Endodermal cell (in vitro differentiated cells): ENCODE measurements at regions not wholly inside any gene's neighbourhood (a gene's known extent, or its start where the extent isn't known, plus 50 kb on each side); places are given as distances from the start of the nearest gene placed in this dataset.
"Not testable (repeated sequence)": the region's sequence is repeated elsewhere in the genome, so short reads cannot be mapped to it uniquely, and the experiment has no call there.

Experiments
- DNase-seq: peaks from one replicate; pipeline ENCODE4 v3.0.0-alpha.2; 2017
- H3K27ac ChIP-seq: 2 replicates; pipeline ENCODE4 v1.5.1; 2013; ENCODE audit warnings: mild to moderate bottlenecking, low read depth, low read length, moderate library complexity
- H3K27me3 ChIP-seq: 2 replicates; pipeline ENCODE4 v1.6.1; 2013; ENCODE audit warnings: mild to moderate bottlenecking, low read length, moderate library complexity; ENCODE audit not compliant: insufficient read depth, control insufficient read depth, poor library complexity, severe bottlenecking
- H3K36me3 ChIP-seq: 2 replicates; pipeline ENCODE4 v1.7.0; 2013; ENCODE audit warnings: mild to moderate bottlenecking, low read length, moderate library complexity; ENCODE audit not compliant: control insufficient read depth, insufficient read depth
- H3K4me1 ChIP-seq: one replicate; pipeline ENCODE4 v1.7.0; 2013; ENCODE audit warnings: low read length; ENCODE audit not compliant: control insufficient read depth, insufficient read depth
- H3K4me3 ChIP-seq: 2 replicates; pipeline ENCODE4 v1.5.1; 2013; ENCODE audit warnings: mild to moderate bottlenecking, low read length, moderate library complexity
- H3K9ac ChIP-seq: 2 replicates; pipeline ENCODE4 v1.6.1; 2013; ENCODE audit warnings: mild to moderate bottlenecking, low read length, moderate library complexity; ENCODE audit not compliant: poor library complexity, severe bottlenecking; ENCODE audit errors: extremely low read depth
- H3K9me3 ChIP-seq: 2 replicates; pipeline ENCODE4 v1.6.1; 2013; ENCODE audit warnings: mild to moderate bottlenecking, low read length, moderate library complexity; ENCODE audit not compliant: control insufficient read depth
- H3K27ac Mint-ChIP-seq: 2 replicates; pipeline ENCODE4 v1.8.0; 2020; ENCODE audit warnings: mixed read lengths
- H3K27me3 Mint-ChIP-seq: 2 replicates; pipeline ENCODE4 v1.8.0; 2021; ENCODE audit warnings: mild to moderate bottlenecking, mixed read lengths; ENCODE audit not compliant: insufficient read depth
- H3K36me3 Mint-ChIP-seq: 2 replicates; pipeline ENCODE4 v1.8.0; 2020; ENCODE audit warnings: low read depth, mixed read lengths
- H3K4me1 Mint-ChIP-seq: 2 replicates; pipeline ENCODE4 v1.8.0; 2020; ENCODE audit warnings: mixed read lengths
- H3K4me3 Mint-ChIP-seq: 2 replicates; pipeline ENCODE4 v1.8.0; 2020; ENCODE audit warnings: mild to moderate bottlenecking, moderate library complexity, mixed read lengths
- H3K9me3 Mint-ChIP-seq: 2 replicates; pipeline ENCODE4 v1.8.0; 2020; ENCODE audit warnings: mild to moderate bottlenecking, mixed read lengths
- WGBS, 2 experiments: methylation state at CpG; one replicate each; pipeline versions ENCODE4 v1.1.5 to v1.1.7; 2013; ENCODE audit warnings: missing lambda C conversion rate in 2 of 2, mixed read lengths in 1 of 2; ENCODE audit not compliant: insufficient coverage in 1 of 2, insufficient read length in 1 of 2; 5-methylcytosine and 5-hydroxymethylcytosine counted together
- TF ChIP-seq, protein P1 (sequence below): fragments of 200-600 bp; sonication (generic); conservative IDR thresholded peaks from 2 replicates; pipeline ENCODE4 v1.5.0; 2021; ENCODE audit warnings: antibody characterized with exemption, mild to moderate bottlenecking

DNA sequence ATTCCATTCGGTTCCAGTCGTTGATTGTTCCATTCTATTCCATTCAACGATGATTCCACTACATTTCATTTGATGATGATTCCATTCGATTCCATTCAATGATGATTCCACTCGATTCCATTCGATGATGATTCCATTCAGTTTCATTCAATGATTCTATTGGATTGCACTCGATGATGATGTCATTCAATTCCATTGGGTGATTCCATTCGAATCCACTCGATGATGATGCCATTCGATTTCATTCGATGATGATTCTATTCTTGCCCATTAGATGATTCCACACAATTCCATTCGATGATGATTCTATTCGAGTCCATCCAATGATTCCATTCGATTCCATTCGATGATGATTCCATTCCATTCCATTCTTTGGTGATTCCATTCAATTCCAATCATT is 1283.7 kb downstream of the TP53TG3F start:
- H3K9me3 Mint-ChIP-seq: no peaks in the 10 kb centered on the region
- peaks cover 81% of the 10 kb centered on the region for H3K9me3 ChIP-seq
- 91% methylated on average over 15 of the region's 15 CpGs for WGBS, 2 experiments

DNA sequence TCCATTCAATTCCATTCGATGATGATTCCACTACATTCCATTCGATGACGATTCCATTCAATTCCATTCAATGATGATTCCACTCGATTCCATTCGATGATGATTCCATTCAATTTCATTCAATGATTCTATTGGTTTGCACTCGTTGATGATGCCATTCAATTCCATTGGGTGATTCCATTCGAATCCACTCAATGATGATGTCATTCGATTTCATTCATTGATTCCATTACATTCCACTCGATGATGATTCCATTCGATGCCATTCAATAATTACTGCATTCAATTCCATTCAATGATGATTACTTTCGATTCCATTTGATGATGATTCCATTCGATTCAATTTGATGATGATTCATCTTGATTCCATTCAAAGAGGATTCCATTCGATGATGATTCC is 1299.4 kb downstream of the TP53TG3F start:
- Histone ChIP-seq H3K36me3 (no peaks in the 10 kb centered on the region), H3K4me3 (peak overlapping the region; percentile 5), H3K27ac (no peak overlapping the region), H3K4me1 (no peaks in the 10 kb centered on the region), H3K27me3 (no peaks in the 10 kb centered on the region), H3K9me3 (peaks cover 100% of the 10 kb centered on the region), H3K9ac (no peak overlapping the region)
- WGBS, 2 experiments: 87 to 90% methylated on average over 13 of the region's 13 CpGs
- DNase-seq: no peak
- H3K4me3 Mint-ChIP-seq: no peak overlapping the region
- TF ChIP-seq, protein P1, sequence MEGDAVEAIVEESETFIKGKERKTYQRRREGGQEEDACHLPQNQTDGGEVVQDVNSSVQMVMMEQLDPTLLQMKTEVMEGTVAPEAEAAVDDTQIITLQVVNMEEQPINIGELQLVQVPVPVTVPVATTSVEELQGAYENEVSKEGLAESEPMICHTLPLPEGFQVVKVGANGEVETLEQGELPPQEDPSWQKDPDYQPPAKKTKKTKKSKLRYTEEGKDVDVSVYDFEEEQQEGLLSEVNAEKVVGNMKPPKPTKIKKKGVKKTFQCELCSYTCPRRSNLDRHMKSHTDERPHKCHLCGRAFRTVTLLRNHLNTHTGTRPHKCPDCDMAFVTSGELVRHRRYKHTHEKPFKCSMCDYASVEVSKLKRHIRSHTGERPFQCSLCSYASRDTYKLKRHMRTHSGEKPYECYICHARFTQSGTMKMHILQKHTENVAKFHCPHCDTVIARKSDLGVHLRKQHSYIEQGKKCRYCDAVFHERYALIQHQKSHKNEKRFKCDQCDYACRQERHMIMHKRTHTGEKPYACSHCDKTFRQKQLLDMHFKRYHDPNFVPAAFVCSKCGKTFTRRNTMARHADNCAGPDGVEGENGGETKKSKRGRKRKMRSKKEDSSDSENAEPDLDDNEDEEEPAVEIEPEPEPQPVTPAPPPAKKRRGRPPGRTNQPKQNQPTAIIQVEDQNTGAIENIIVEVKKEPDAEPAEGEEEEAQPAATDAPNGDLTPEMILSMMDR: no peak
- H3K36me3 Mint-ChIP-seq: peaks cover 6% of the 10 kb centered on the region
- H3K27me3 Mint-ChIP-seq: no peaks in the 10 kb centered on the region
- H3K27ac Mint-ChIP-seq: no peak overlapping the region
- no peaks in the 10 kb centered on the region for H3K9me3 Mint-ChIP-seq
- H3K4me1 Mint-ChIP-seq: no peaks in the 10 kb centered on the region

More for the DNA sequence above, 1283.7 kb downstream of the TP53TG3F start:
- no peaks in the 10 kb centered on the region for H3K4me1 ChIP-seq
- Mint-ChIP-seq H3K27me3 (no peaks in the 10 kb centered on the region), H3K4me1 (no peaks in the 10 kb centered on the region), H3K36me3 (no peaks in the 10 kb centered on the region), H3K27ac (no peak overlapping the region), H3K4me3 (no peak overlapping the region)
- H3K27me3 ChIP-seq: no peaks in the 10 kb centered on the region
- no peak for DNase-seq
- H3K27ac ChIP-seq: no peak overlapping the region
- peak overlapping the region; percentile 53 for H3K4me3 ChIP-seq
- TF ChIP-seq, protein P1: no peak
- no peak overlapping the region for H3K9ac ChIP-seq
- H3K36me3 ChIP-seq: no peaks in the 10 kb centered on the region

GRCh38 chr16:34791835-34792234 is 1332.4 kb downstream of the TP53TG3F start:
- not testable (repeated sequence) for H3K27ac Mint-ChIP-seq, H3K4me1 ChIP-seq, H3K4me3 Mint-ChIP-seq, H3K27me3 ChIP-seq, H3K9ac ChIP-seq, H3K4me3 ChIP-seq, H3K36me3 ChIP-seq, H3K27me3 Mint-ChIP-seq, H3K4me1 Mint-ChIP-seq, H3K27ac ChIP-seq, DNase-seq, H3K36me3 Mint-ChIP-seq
- H3K9me3 Mint-ChIP-seq: peaks cover 76% of the 10 kb centered on the region
- peaks cover 20% of the 10 kb centered on the region for H3K9me3 ChIP-seq
- 41 to 50% methylated on average over 2 of the region's 2 CpGs for WGBS, 2 experiments

DNA sequence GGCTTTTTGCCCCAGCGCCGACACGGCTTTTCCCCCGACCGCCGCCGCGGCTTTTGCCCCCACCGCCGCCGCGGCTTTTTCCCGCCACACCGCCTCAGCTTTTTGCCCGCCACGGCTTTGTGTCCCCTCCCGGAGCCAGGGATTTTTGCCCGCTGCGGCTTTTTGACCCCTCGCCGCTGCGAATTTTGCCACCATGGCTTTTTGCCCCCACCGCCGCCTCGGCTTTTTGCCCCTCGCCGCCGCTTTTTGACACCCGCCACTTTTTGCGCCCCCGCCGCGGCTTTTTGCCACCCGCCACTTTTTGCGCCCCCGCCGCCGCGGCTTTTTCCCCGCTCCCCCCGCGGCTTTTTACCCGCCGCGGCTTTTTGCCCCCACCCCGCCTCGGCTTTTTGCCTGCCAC is 1342.5 kb downstream of the TP53TG3F start:
- no peak overlapping the region for H3K4me3 Mint-ChIP-seq
- H3K9me3 Mint-ChIP-seq: peaks cover 61% of the 10 kb centered on the region
- Histone ChIP-seq H3K27ac (no peak overlapping the region), H3K27me3 (no peaks in the 10 kb centered on the region), H3K9ac (no peak overlapping the region), H3K4me3 (no peak overlapping the region), H3K9me3 (peaks cover 20% of the 10 kb centered on the region), H3K4me1 (no peaks in the 10 kb centered on the region), H3K36me3 (no peaks in the 10 kb centered on the region)
- no peaks in the 10 kb centered on the region for H3K4me1 Mint-ChIP-seq
- TF ChIP-seq, protein P1: no peak
- WGBS, 2 experiments: 92 to 95% methylated on average over 6 to 47 of the region's 47 CpGs
- H3K27ac Mint-ChIP-seq: no peak overlapping the region
- H3K36me3 Mint-ChIP-seq: no peaks in the 10 kb centered on the region
- H3K27me3 Mint-ChIP-seq: no peaks in the 10 kb centered on the region
- no peak for DNase-seq
